K562 (cell line): ENCODE measurements at regions not wholly inside any gene's neighbourhood (a gene's known extent, or its start where the extent isn't known, plus 50 kb on each side); places are given as distances from the start of the nearest gene placed in this dataset.

Source experiments
- ATAC-seq: fragments of 200-7000 bp; cut with Tn5 transposase; 3 replicates; pipeline ENCODE4 v1.9.1; 2020; ENCODE audit warnings: moderate library complexity
- BruUV-seq: library from RNA; stranded (reverse); fragments of 400-500 nt; replicated peaks from 2 replicates; lab custom pipeline; 2021; lab: Mats Ljungman, UMichigan
- CTCF ChIA-PET: fragments of 300-600 bp; formaldehyde crosslinking; extraction: SDS; loops from one replicate; lab custom pipeline; 2021; ENCODE audit warnings: low intra/inter-chr PET ratio; lab: Yijun Ruan, JAX
- POLR2A ChIA-PET: fragments of 300-600, 350-650 bp; sonication (Branson Sonifier 250); formaldehyde crosslinking; extraction: SDS; loops from one replicate; lab custom pipeline; 2021; ENCODE audit warnings: antibody characterized with exemption, inconsistent platforms; lab: Yijun Ruan, JAX
- DNase-seq, 4 experiments: peaks; one replicate each; pipeline versions ENCODE4 v3.0.0 to v3.0.0-alpha.2; 2011 to 2018; ENCODE audit warnings: low spot score in 3 of 4, mixed read lengths in 3 of 4; ENCODE audit errors: extremely low read depth in 1 of 4
- FAIRE-seq: peaks from 2 replicates; lab custom pipeline; 2011; peaks lifted over from hg19 to GRCh38; lab: Jason Lieb, UNC
- H2AFZ ChIP-seq: 2 replicates; pipeline ENCODE4 v1.6.0; 2011; ENCODE audit warnings: low read depth, low read length, control low read depth, inconsistent platforms
- H3K27ac ChIP-seq: fragments of 200-600 bp; 3 replicates; pipeline ENCODE4 v1.8.0; 2011; ENCODE audit warnings: low read depth, mild to moderate bottlenecking, control low read depth, inconsistent platforms, low read length, moderate library complexity, mixed read lengths; ENCODE audit errors: extremely low read depth
- H3K27me3 ChIP-seq, 2 experiments: fragments of 300-600 bp in 1 of 2; 2 replicates in 1 of 2; 3 replicates in 1 of 2; pipeline versions ENCODE4 v1.6.0 to v1.8.0; 2011; ENCODE audit warnings: inconsistent platforms in 2 of 2, low read length in 2 of 2, mild to moderate bottlenecking in 1 of 2, mixed read lengths in 1 of 2, moderate library complexity in 1 of 2; ENCODE audit not compliant: control insufficient read depth in 2 of 2, insufficient read depth in 2 of 2
- H3K36me3 ChIP-seq: fragments of 300-600 bp; 3 replicates; pipeline ENCODE4 v1.8.0; 2011; ENCODE audit warnings: mild to moderate bottlenecking, low read length, inconsistent platforms; ENCODE audit not compliant: control insufficient read depth, insufficient read depth
- H3K4me1 ChIP-seq, 2 experiments: fragments of 200-600 bp in 1 of 2; replicated peaks in 1 of 2; 2 replicates in 1 of 2; 3 replicates in 1 of 2; pipeline versions ENCODE4 v1.5.1 to v1.8.0; 2011; ENCODE audit warnings: inconsistent platforms in 2 of 2, low read length in 2 of 2, mild to moderate bottlenecking in 1 of 2, mixed read lengths in 1 of 2, moderate library complexity in 1 of 2; ENCODE audit not compliant: control insufficient read depth in 2 of 2, insufficient read depth in 2 of 2
- H3K4me2 ChIP-seq: 2 replicates; pipeline ENCODE4 v1.6.1; 2011; ENCODE audit warnings: low read length, control low read depth, inconsistent platforms, mixed read lengths; ENCODE audit not compliant: insufficient read depth
- H3K4me3 ChIP-seq: fragments of 200-600 bp; sonication (generic), shearing (Covaris generic); 2 replicates; pipeline ENCODE4 v1.5.1; 2016; ENCODE audit warnings: control low read depth, inconsistent platforms
- H3K79me2 ChIP-seq: fragments of 200-600 bp; 3 replicates; pipeline ENCODE4 v1.8.0; 2011; ENCODE audit warnings: low read length, inconsistent platforms; ENCODE audit not compliant: control insufficient read depth, insufficient read depth
- H3K9ac ChIP-seq, 2 experiments: 2 replicates each; pipeline versions ENCODE4 v1.6.0 to v1.6.1; 2011; ENCODE audit warnings: low read depth in 2 of 2, low read length in 2 of 2, control low read depth in 1 of 2, inconsistent platforms in 1 of 2, mild to moderate bottlenecking in 1 of 2, mixed read lengths in 1 of 2; ENCODE audit not compliant: insufficient read depth in 1 of 2
- H3K9me1 ChIP-seq: one replicate; pipeline ENCODE4 v1.6.0; 2011; ENCODE audit warnings: inconsistent platforms, mild to moderate bottlenecking, low read length, moderate library complexity; ENCODE audit not compliant: control insufficient read depth, insufficient read depth
- H3K9me3 ChIP-seq: replicated peaks from 2 replicates; pipeline ENCODE4 v1.5.1; 2011; ENCODE audit warnings: low read depth, low read length, inconsistent platforms; ENCODE audit not compliant: control insufficient read depth, insufficient read depth
- H4K20me1 ChIP-seq: replicated peaks from 2 replicates; pipeline ENCODE4 v1.6.1; 2011; ENCODE audit warnings: low read length, inconsistent platforms, mixed read lengths; ENCODE audit not compliant: control insufficient read depth, insufficient read depth
- AFF4 ChIP-seq: sonication (generic); formaldehyde crosslinking; IDR thresholded peaks from 2 replicates; pipeline ENCODE4 v1.8.0; 2023; ENCODE audit warnings: mild to moderate bottlenecking, missing genetic modification reagents
- ATF6 ChIP-seq: sonication (generic); formaldehyde crosslinking; IDR thresholded peaks from 2 replicates; pipeline ENCODE4 v1.4.0; 2020; ENCODE audit warnings: mild to moderate bottlenecking, missing genetic modification reagents
- ELF2 ChIP-seq: fragments of 250-450 bp; sonication (Bioruptor Pico); IDR thresholded peaks from 2 replicates; pipeline ENCODE4 v1.5.0; 2021; ENCODE audit warnings: mild to moderate bottlenecking
- EP400 ChIP-seq: fragments of 450-650 bp; IDR thresholded peaks from 2 replicates; pipeline ENCODE4 v1.6.1; 2017; ENCODE audit warnings: antibody characterized with exemption, mild to moderate bottlenecking, moderate library complexity
- FOXK2 ChIP-seq, 2 experiments: fragments of 450-650 bp; IDR thresholded peaks in 1 of 2; conservative IDR thresholded peaks in 1 of 2; 2 replicates each; pipeline ENCODE4 v1.6.1; 2016; ENCODE audit warnings: low read depth in 2 of 2, mild to moderate bottlenecking in 1 of 2
- KDM4B ChIP-seq, 2 experiments: fragments of 450-650 bp in 1 of 2; sonication (generic) in 1 of 2; IDR thresholded peaks; 2 replicates each; pipeline ENCODE4 v1.6.1; 2016 to 2017; ENCODE audit warnings: borderline replicate concordance in 2 of 2, antibody characterized with exemption in 1 of 2, low read depth in 1 of 2, mild to moderate bottlenecking in 1 of 2
- NFIX ChIP-seq: fragments of 250-450 bp; sonication (Bioruptor Pico); IDR thresholded peaks from 2 replicates; pipeline ENCODE4 v1.4.0; 2020; ENCODE audit warnings: low read depth, mild to moderate bottlenecking, moderate library complexity
- NR2C1 ChIP-seq, 2 experiments: fragments of 450-650 bp; IDR thresholded peaks; 2 replicates each; pipeline ENCODE4 v1.6.1; 2017; ENCODE audit warnings: mild to moderate bottlenecking in 2 of 2, antibody characterized with exemption in 1 of 2, inconsistent platforms in 1 of 2, missing compliant biosample characterization in 1 of 2, missing genetic modification characterization in 1 of 2
- TCF7L2 ChIP-seq: fragments of 150-350 bp; IDR thresholded peaks from 2 replicates; pipeline ENCODE4 v1.6.1; 2016; ENCODE audit warnings: low read depth, mild to moderate bottlenecking, low read length, moderate library complexity
- U2AF1 ChIP-seq: fragments of 200-400 bp; formaldehyde crosslinking; optimal IDR thresholded peaks from 2 replicates; pipeline ENCODE3; 2017; ENCODE audit warnings: mild to moderate bottlenecking, low read depth, low read length, moderate library complexity
- WGBS: fragments of 100-300 bp; shearing (Covaris generic); methylation state at CpG from one replicate; pipeline ENCODE4 v1.1.6; 2016; ENCODE audit warnings: low coverage, mixed read lengths; ENCODE audit not compliant: insufficient coverage; ENCODE audit errors: missing lambda C conversion rate; 5-methylcytosine and 5-hydroxymethylcytosine counted together
- in situ Hi-C: fragments of 300-500 bp; cut with MboI; formaldehyde crosslinking; loops from 4 replicates; pipeline ENCODE4 v1.15.0; 2018; ENCODE audit warnings: inconsistent platforms, mixed read lengths
- intact Hi-C: fragments of 100-400 bp; cut with micrococcal nuclease; formaldehyde crosslinking; loops from 2 replicates; pipeline ENCODE4 v1.14.2; 2022

- no peaks in the 10 kb centered on the region for H3K9me1 ChIP-seq
- H3K4me2 ChIP-seq, result no peak overlapping the region
- BruUV-seq, result no TSS peak
- no peak for TF ChIP-seq NR2C1 (IDR thresholded peaks at IDR 0.05)
- no peak for TF ChIP-seq NR2C1 (tag; IDR thresholded peaks at IDR 0.05)
- TF ChIP-seq EP400, result no peak
- no peak for TF ChIP-seq FOXK2 (conservative IDR thresholded peaks at IDR 0.05 in 1 of 2, IDR thresholded peaks at IDR 0.05 in 1 of 2; ENCODE audit: low read depth in 2 of 2)
- no peak for TF ChIP-seq KDM4B (IDR thresholded peaks at IDR 0.05; ENCODE audit: borderline replicate concordance in 2 of 2, low read depth in 1 of 2)
- no peak for TF ChIP-seq ELF2
- no peaks in the 10 kb centered on the region for H3K27me3 ChIP-seq
- ATAC-seq, result no peak
- ChIA-PET POLR2A (interaction anchor here (0.6 kb wide), 1 partner anchor 16 kb away, joined by 4 read pairs; no protein-coding TSS in a partner anchor), CTCF (no interaction called here)
- intact Hi-C loops, result no loop called here
- 1% methylated on average over 2 of the region's 2 CpGs for WGBS
- FAIRE-seq, result no peak
- H4K20me1 ChIP-seq, result no peaks in the 10 kb centered on the region
- H3K9ac ChIP-seq, result no peak overlapping the region
- no peaks in the 10 kb centered on the region for H3K9me3 ChIP-seq
- in situ Hi-C loops, result no loop called here
- no peak for DNase-seq
- H3K27ac ChIP-seq, result no peak overlapping the region
- no peak overlapping the region for H3K4me3 ChIP-seq
- no peak overlapping the region for H2AFZ ChIP-seq
- no peaks in the 10 kb centered on the region for H3K36me3 ChIP-seq
- H3K4me1 ChIP-seq, result no peaks in the 10 kb centered on the region
- no peaks in the 10 kb centered on the region for H3K79me2 ChIP-seq
Observed at GRCh38 chr7:113199841-113200240, 81.5 kb upstream of the SMIM30 start.

GRCh38 chr7:113199136-113199535 is 80.8 kb upstream of the SMIM30 start:
- in situ Hi-C loops, result no loop called here
- TF ChIP-seq U2AF1, result no peak
- TF ChIP-seq NFIX (CRISPR knock-in tag), result no peak
- no peak for TF ChIP-seq ATF6 (CRISPR knock-in tag)
- TF ChIP-seq TCF7L2, result no peak
- TF ChIP-seq AFF4 (CRISPR knock-in tag), result no peak

More at GRCh38 chr7:113199136-113199535, 80.8 kb upstream of the SMIM30 start:
- Histone ChIP-seq H3K9ac (no peak overlapping the region), H3K9me1 (no peaks in the 10 kb centered on the region), H4K20me1 (no peaks in the 10 kb centered on the region), H3K4me2 (no peak overlapping the region), H3K4me3 (no peak overlapping the region), H3K9me3 (no peaks in the 10 kb centered on the region), H2AFZ (no peak overlapping the region), H3K36me3 (no peaks in the 10 kb centered on the region), H3K27ac (no peak overlapping the region), H3K4me1 (no peaks in the 10 kb centered on the region), H3K79me2 (no peaks in the 10 kb centered on the region), H3K27me3 (no peaks in the 10 kb centered on the region)
- ChIA-PET POLR2A (no interaction called here), CTCF (no interaction called here)
- FAIRE-seq (no peak), ATAC-seq (no peak), DNase-seq (no peak)
- intact Hi-C loops, result no loop called here
- 19% methylated on average over 3 of the region's 3 CpGs for WGBS
- no TSS peak for BruUV-seq
